ENCODE measurements at regions not wholly inside any gene's neighbourhood (a gene's known extent, or its start where the extent isn't known, plus 50 kb on each side); places are given as distances from the start of the nearest gene placed in this dataset.

DNA sequence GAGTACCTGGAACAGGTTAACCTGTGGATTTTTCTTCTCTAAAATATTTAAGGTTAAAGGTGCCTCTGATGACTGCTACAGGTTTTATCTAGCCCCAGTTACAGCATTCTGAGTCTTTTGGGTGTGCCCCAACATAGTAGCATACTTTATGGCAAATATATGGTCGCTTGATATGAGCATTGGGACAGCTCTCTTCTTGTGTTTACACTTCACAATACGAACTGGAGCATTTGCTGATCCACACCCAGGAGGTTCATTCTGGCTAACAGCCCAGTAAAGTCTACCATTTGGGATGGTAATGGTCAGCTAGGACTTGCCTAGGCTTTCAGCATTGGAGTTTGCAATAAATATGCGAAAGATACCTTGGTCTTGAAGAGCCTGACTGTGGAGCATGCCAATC, 101.3 kb downstream of the DISP1 start:
- TF ChIP-seq POLR2A (IDR thresholded peaks at IDR 0.05; ENCODE audit: low read depth, low read length) (no peak), MAZ (IDR thresholded peaks at IDR 0.05; ENCODE audit: borderline replicate concordance, low read depth, low read length) (no peak)
